GM23338 (cell line): ENCODE measurements at regions not wholly inside any gene's neighbourhood (a gene's known extent, or its start where the extent isn't known, plus 50 kb on each side); places are given as distances from the start of the nearest gene placed in this dataset.

Experiments
- CREB1 ChIP-seq: fragments of 250-450 bp; sonication (Bioruptor Pico); IDR thresholded peaks from 2 replicates; pipeline ENCODE4 v1.5.0; 2020; ENCODE audit warnings: low read depth, mild to moderate bottlenecking, moderate library complexity
- EZH2 ChIP-seq: fragments of 200-600 bp; sonication (generic); IDR thresholded peaks from one replicate; pipeline ENCODE4 v1.8.0; 2017; ENCODE audit warnings: antibody characterized with exemption, mild to moderate bottlenecking, low read depth; ENCODE audit not compliant: unreplicated experiment
- EZH2phosphoT487 ChIP-seq: fragments of 200-600 bp; sonication (generic); IDR thresholded peaks from one replicate; pipeline ENCODE4 v1.8.1; 2018; ENCODE audit warnings: antibody characterized with exemption; ENCODE audit not compliant: unreplicated experiment
- NANOG ChIP-seq: IDR thresholded peaks from 2 replicates; pipeline ENCODE4 v1.6.1; 2016; ENCODE audit warnings: antibody characterized with exemption, borderline replicate concordance
- POLR2AphosphoS5 ChIP-seq: IDR thresholded peaks from 2 replicates; pipeline ENCODE4 v1.6.1; 2016; ENCODE audit warnings: antibody characterized with exemption, low read depth
- REST ChIP-seq: IDR thresholded peaks from one replicate; pipeline ENCODE4 v1.6.1; 2018; ENCODE audit warnings: antibody characterized with exemption; ENCODE audit not compliant: unreplicated experiment
- ZNF114 ChIP-seq: fragments of 250-450 bp; sonication (Bioruptor Pico); IDR thresholded peaks from 2 replicates; pipeline ENCODE4 v1.5.0; 2020; ENCODE audit warnings: mild to moderate bottlenecking, moderate library complexity
- ZNF331 ChIP-seq: fragments of 250-450 bp; sonication (Bioruptor Pico); IDR thresholded peaks from 2 replicates; pipeline ENCODE4 v1.5.0; 2020; ENCODE audit warnings: low read depth, mild to moderate bottlenecking, moderate library complexity
- TF ChIP-seq, protein P1 (sequence below), 2 experiments: fragments of 200-600 bp in 1 of 2; sonication (generic) in 1 of 2; conservative IDR thresholded peaks; 2 replicates each; pipeline versions ENCODE4 v1.5.1 to v1.6.1; 2016 to 2017; ENCODE audit warnings: antibody characterized with exemption in 2 of 2, low read depth in 2 of 2, mild to moderate bottlenecking in 2 of 2, moderate library complexity in 1 of 2
- TF ChIP-seq, protein P2 (sequence below): IDR thresholded peaks from 2 replicates; pipeline ENCODE4 v1.6.1; 2016; ENCODE audit warnings: antibody characterized with exemption

DNA sequence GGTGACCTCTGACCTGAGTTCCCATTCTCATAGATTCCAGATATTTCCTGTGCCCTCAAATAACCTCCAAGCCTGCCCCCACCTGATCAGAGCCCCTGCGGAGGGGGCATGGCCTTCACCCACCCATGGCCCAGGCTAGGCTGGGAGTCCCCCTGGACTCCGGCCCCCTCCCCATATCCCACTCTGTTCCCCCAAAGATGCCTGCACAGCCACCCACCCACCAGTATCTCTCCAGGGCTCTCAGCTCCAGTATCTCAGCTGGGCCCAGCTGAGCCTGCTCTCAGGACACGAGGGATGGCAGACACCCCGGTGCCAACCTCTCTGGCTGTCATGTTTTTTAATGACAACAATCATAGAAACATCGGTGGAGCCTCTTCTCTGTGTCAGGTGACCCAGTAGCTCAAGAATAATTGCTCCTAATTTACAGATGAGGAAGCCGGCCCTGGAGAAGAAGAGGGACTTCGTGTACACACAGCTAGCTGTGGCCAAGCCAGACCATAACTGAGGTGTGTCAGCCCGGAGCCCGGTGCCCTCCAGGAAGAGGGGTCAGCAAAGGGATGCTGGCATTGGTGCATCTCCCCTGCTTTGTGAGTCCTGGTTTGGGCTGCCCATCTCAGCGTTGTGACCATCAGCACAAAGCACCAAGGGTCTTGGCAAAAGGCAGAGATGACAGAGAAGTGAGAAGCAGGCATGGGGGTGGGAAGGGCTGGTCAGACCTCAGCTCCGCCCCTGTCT lies 84.4 kb downstream of the SDC1 start:
- TF ChIP-seq, protein P1, sequence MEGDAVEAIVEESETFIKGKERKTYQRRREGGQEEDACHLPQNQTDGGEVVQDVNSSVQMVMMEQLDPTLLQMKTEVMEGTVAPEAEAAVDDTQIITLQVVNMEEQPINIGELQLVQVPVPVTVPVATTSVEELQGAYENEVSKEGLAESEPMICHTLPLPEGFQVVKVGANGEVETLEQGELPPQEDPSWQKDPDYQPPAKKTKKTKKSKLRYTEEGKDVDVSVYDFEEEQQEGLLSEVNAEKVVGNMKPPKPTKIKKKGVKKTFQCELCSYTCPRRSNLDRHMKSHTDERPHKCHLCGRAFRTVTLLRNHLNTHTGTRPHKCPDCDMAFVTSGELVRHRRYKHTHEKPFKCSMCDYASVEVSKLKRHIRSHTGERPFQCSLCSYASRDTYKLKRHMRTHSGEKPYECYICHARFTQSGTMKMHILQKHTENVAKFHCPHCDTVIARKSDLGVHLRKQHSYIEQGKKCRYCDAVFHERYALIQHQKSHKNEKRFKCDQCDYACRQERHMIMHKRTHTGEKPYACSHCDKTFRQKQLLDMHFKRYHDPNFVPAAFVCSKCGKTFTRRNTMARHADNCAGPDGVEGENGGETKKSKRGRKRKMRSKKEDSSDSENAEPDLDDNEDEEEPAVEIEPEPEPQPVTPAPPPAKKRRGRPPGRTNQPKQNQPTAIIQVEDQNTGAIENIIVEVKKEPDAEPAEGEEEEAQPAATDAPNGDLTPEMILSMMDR (conservative IDR thresholded peaks at IDR 0.05; ENCODE audit: low read depth in 2 of 2) = no peak
- TF ChIP-seq REST (no peak), ZNF114 (CRISPR knock-in tag) (no peak), POLR2AphosphoS5 (no peak), EZH2phosphoT487 (no peak), ZNF331 (CRISPR knock-in tag) (no peak), EZH2 (no peak), CREB1 (CRISPR knock-in tag) (no peak), NANOG (no peak)
- TF ChIP-seq, protein P2, sequence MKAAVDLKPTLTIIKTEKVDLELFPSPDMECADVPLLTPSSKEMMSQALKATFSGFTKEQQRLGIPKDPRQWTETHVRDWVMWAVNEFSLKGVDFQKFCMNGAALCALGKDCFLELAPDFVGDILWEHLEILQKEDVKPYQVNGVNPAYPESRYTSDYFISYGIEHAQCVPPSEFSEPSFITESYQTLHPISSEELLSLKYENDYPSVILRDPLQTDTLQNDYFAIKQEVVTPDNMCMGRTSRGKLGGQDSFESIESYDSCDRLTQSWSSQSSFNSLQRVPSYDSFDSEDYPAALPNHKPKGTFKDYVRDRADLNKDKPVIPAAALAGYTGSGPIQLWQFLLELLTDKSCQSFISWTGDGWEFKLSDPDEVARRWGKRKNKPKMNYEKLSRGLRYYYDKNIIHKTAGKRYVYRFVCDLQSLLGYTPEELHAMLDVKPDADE = no peak
